Naive thymus-derived CD4-positive, alpha-beta T cell (primary cell): ENCODE measurements at regions not wholly inside any gene's neighbourhood (a gene's known extent, or its start where the extent isn't known, plus 50 kb on each side); places are given as distances from the start of the nearest gene placed in this dataset.

ENCODE experiments used
- ATAC-seq: fragments of 150-1000 bp; cut with Tn5 transposase; 2 replicates; pipeline ENCODE4 v1.10.0; 2021; ENCODE audit warnings: mild to moderate bottlenecking, moderate library complexity
- CTCF ChIA-PET: fragments of 350-600 bp; sonication (Branson Sonifier 250); formaldehyde crosslinking; loops from one replicate; lab custom pipeline; 2021; ENCODE audit warnings: antibody characterized with exemption; lab: Charles Lee
- POLR2A ChIA-PET: fragments of 350-600 bp; sonication (Branson Sonifier 250); formaldehyde crosslinking; loops from one replicate; lab custom pipeline; 2021; ENCODE audit warnings: antibody characterized with exemption, inconsistent platforms; lab: Charles Lee
- DNase-seq, 9 donors: peaks; one replicate each; pipeline versions ENCODE4 v3.0.0 to v3.0.0-alpha.2; 2020 to 2022; ENCODE audit warnings: mixed read lengths in 1 of 9
- H3K27ac ChIP-seq: one replicate; pipeline ENCODE4 v1.7.0; 2013; ENCODE audit warnings: mild to moderate bottlenecking, low read depth, low read length, moderate library complexity
- H3K27me3 ChIP-seq, 2 donors: one replicate each; pipeline ENCODE4 v1.7.0; 2013; ENCODE audit warnings: low read length in 2 of 2, mild to moderate bottlenecking in 2 of 2, moderate library complexity in 2 of 2; ENCODE audit not compliant: control insufficient read depth in 2 of 2, insufficient read depth in 2 of 2
- H3K36me3 ChIP-seq, 3 experiments: 1 replicate in 2 of 3; 2 replicates in 1 of 3; pipeline ENCODE4 v1.7.0; 2013; ENCODE audit warnings: low read length in 3 of 3, mild to moderate bottlenecking in 3 of 3, moderate library complexity in 1 of 3; ENCODE audit not compliant: insufficient read depth in 3 of 3, control insufficient read depth in 2 of 3
- H3K4me1 ChIP-seq, 2 donors: one replicate each; pipeline ENCODE4 v1.7.0; 2013; ENCODE audit warnings: low read length in 2 of 2, mild to moderate bottlenecking in 2 of 2, moderate library complexity in 1 of 2; ENCODE audit not compliant: control insufficient read depth in 2 of 2, insufficient read depth in 2 of 2
- H3K4me3 ChIP-seq: 2 replicates; pipeline ENCODE4 v1.7.0; 2013; ENCODE audit warnings: mild to moderate bottlenecking, low read length
- H3K9me3 ChIP-seq, 3 experiments: 1 replicate in 2 of 3; 2 replicates in 1 of 3; pipeline ENCODE4 v1.7.0; 2013; ENCODE audit warnings: low read length in 3 of 3; ENCODE audit not compliant: control insufficient read depth in 2 of 3
- H3K27ac Mint-ChIP-seq, 9 donors: one replicate each; pipeline ENCODE4 v1.8.0; 2020 to 2022; ENCODE audit warnings: mixed read lengths in 9 of 9, mild to moderate bottlenecking in 8 of 9, moderate library complexity in 5 of 9, inconsistent platforms in 2 of 9
- H3K27me3 Mint-ChIP-seq, 5 donors: one replicate each; pipeline ENCODE4 v1.8.0; 2021 to 2022; ENCODE audit warnings: mixed read lengths in 5 of 5, mild to moderate bottlenecking in 1 of 5
- H3K36me3 Mint-ChIP-seq, 5 donors: one replicate each; pipeline ENCODE4 v1.8.0; 2020 to 2022; ENCODE audit warnings: mixed read lengths in 5 of 5, mild to moderate bottlenecking in 3 of 5, inconsistent platforms in 1 of 5
- H3K4me1 Mint-ChIP-seq, 7 donors: one replicate each; pipeline ENCODE4 v1.8.0; 2020 to 2022; ENCODE audit warnings: mixed read lengths in 7 of 7, mild to moderate bottlenecking in 3 of 7, inconsistent platforms in 1 of 7
- H3K4me3 Mint-ChIP-seq, 10 donors: one replicate each; pipeline ENCODE4 v1.8.0; 2020 to 2022; ENCODE audit warnings: mild to moderate bottlenecking in 10 of 10, mixed read lengths in 10 of 10, moderate library complexity in 6 of 10, inconsistent platforms in 2 of 10
- H3K9me3 Mint-ChIP-seq, 11 donors: one replicate each; pipeline ENCODE4 v1.8.0; 2020 to 2022; ENCODE audit warnings: mixed read lengths in 11 of 11, mild to moderate bottlenecking in 4 of 11, inconsistent platforms in 1 of 11, moderate library complexity in 1 of 11
- intact Hi-C, 2 donors: fragments of 100-400 bp; cut with micrococcal nuclease; formaldehyde crosslinking; loops; one replicate each; pipeline ENCODE4 v1.15.1; 2023

DNA sequence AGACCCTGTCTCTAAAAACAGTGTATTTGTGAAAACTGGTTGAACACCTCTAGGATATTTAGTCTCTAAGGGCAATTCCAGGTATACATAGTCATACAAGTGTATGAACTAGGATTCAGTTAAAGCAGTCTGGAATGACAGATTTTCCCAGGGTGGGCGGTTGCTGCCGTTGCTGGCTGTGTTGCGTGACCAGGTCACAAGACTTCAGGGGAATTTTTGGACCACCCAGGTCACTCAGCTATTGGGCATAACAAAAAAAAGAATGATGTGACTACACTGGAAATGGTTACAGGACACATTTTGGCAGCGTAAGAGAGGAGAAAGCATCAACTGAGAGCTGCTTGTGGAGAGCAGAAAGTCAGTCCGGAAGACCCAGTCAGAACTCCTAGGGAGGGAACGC, 58.0 kb upstream of the ZBTB7C start:
- intact Hi-C loops = no loop called here
- no peaks in the 10 kb centered on the region for H3K4me1 ChIP-seq

GRCh38 chr18:48462510-48462909, 53.3 kb upstream of the ZBTB7C start:
- ChIA-PET POLR2A (no interaction called here), CTCF (interaction anchor here (4.6 kb wide), 1 partner anchor 17 kb away, joined by 27 read pairs; no protein-coding TSS in a partner anchor)
- Mint-ChIP-seq H3K36me3 (no peaks in the 10 kb centered on the region), H3K27me3 (peaks cover 56 to 69% (median 60%) of the 10 kb centered on the region in 5 donors), H3K4me1 (peaks cover 0 to 5% (median 1%) of the 10 kb centered on the region in 7 donors), H3K4me3 (no peak overlapping the region), H3K9me3 (no peaks in the 10 kb centered on the region), H3K27ac (peak overlapping the region in 1 of 9 donors; percentile 32)
- intact Hi-C loops = no loop called here
- peaks cover 0 to 3% of the 10 kb centered on the region in 2 donors for H3K4me1 ChIP-seq
- H3K36me3 ChIP-seq = no peaks in the 10 kb centered on the region
- H3K4me3 ChIP-seq = no peak overlapping the region
- DNase-seq (no peak), ATAC-seq (no peak)
- no peaks in the 10 kb centered on the region for H3K9me3 ChIP-seq
- no peak overlapping the region for H3K27ac ChIP-seq
- no peaks in the 10 kb centered on the region for H3K27me3 ChIP-seq

More for the DNA sequence above, 58.0 kb upstream of the ZBTB7C start:
- H3K36me3 ChIP-seq = no peaks in the 10 kb centered on the region
- H3K4me3 ChIP-seq = no peak overlapping the region
- ChIA-PET CTCF (no interaction called here), POLR2A (no interaction called here)
- Mint-ChIP-seq H3K27me3 (peaks cover 50 to 66% (median 62%) of the 10 kb centered on the region in 5 donors), H3K9me3 (peaks cover 0 to 3% (median 2%) of the 10 kb centered on the region in 11 donors), H3K4me1 (no peaks in the 10 kb centered on the region), H3K27ac (no peak overlapping the region), H3K4me3 (no peak overlapping the region), H3K36me3 (peaks cover 0 to 3% (median 0%) of the 10 kb centered on the region in 5 donors)
- no peak overlapping the region for H3K27ac ChIP-seq
- H3K27me3 ChIP-seq = no peaks in the 10 kb centered on the region
- ATAC-seq (no peak), DNase-seq (no peak)
- no peaks in the 10 kb centered on the region for H3K9me3 ChIP-seq

GRCh38 chr18:48460929-48461583, 51.9 kb upstream of the ZBTB7C start:
- intact Hi-C loops = no loop called here
- Mint-ChIP-seq H3K4me3 (no peak overlapping the region), H3K27me3 (peaks cover 50 to 68% (median 61%) of the 10 kb centered on the region in 5 donors), H3K4me1 (peaks cover 3 to 19% (median 14%) of the 10 kb centered on the region in 7 donors), H3K9me3 (peaks cover 0 to under 1% (median 0%) of the 10 kb centered on the region in 11 donors), H3K27ac (no peak overlapping the region), H3K36me3 (no peaks in the 10 kb centered on the region)
- peaks cover 3 to 14% of the 10 kb centered on the region in 2 donors for H3K4me1 ChIP-seq
- no peak for DNase-seq
- H3K27ac ChIP-seq = no peak overlapping the region
- no peaks in the 10 kb centered on the region for H3K9me3 ChIP-seq
- ChIA-PET CTCF (interaction anchor here (0.5 to 4.6 kb wide), 3 partner anchors 16 to 1050 kb away, joined by 3 to 27 read pairs (median 3); no protein-coding TSS in a partner anchor), POLR2A (no interaction called here)
- ATAC-seq = no peak
- no peak overlapping the region for H3K4me3 ChIP-seq
- H3K36me3 ChIP-seq = no peaks in the 10 kb centered on the region
- no peaks in the 10 kb centered on the region for H3K27me3 ChIP-seq

DNA sequence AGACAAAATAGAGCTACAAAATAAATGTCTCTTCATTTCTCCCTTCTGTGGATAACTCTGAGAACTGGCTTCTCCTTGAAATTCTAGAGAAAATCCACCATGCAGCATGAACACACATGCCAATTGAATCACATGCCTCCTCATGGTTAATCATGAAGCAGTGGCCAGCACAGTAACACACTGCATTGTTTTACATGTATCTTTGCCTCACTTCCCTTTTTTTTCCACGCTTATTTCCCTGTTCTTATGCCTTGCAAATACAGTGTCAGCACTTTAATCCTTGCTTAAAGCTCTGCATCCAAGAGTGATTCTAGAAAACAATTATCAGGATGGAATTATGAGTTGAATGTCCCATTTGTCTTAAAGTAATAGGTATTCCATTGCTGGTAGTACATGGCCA, 50.3 kb upstream of the ZBTB7C start:
- ATAC-seq = peak; percentile 41
- no peaks in the 10 kb centered on the region for H3K36me3 Mint-ChIP-seq
- Histone ChIP-seq H3K27me3 (peaks cover 0 to 6% of the 10 kb centered on the region in 2 donors), H3K36me3 (no peaks in the 10 kb centered on the region), H3K4me3 (no peak overlapping the region), H3K4me1 (peaks cover 3 to 30% of the 10 kb centered on the region in 2 donors), H3K27ac (no peak overlapping the region), H3K9me3 (no peaks in the 10 kb centered on the region)
- H3K4me3 Mint-ChIP-seq = no peak overlapping the region
- peaks cover 48 to 71% (median 63%) of the 10 kb centered on the region in 5 donors for H3K27me3 Mint-ChIP-seq
- H3K27ac Mint-ChIP-seq = no peak overlapping the region
- ChIA-PET CTCF (interaction anchor here (0.5 kb wide), 1 partner anchor 625 kb away, joined by 3 read pairs; no protein-coding TSS in a partner anchor), POLR2A (no interaction called here)
- DNase-seq = no peak
- H3K4me1 Mint-ChIP-seq = peaks cover 13 to 35% (median 30%) of the 10 kb centered on the region in 7 donors
- peaks cover 0 to 5% (median 0%) of the 10 kb centered on the region in 11 donors for H3K9me3 Mint-ChIP-seq
- intact Hi-C loops = loop anchor here in 1 of 2 donors (5.0 kb wide), 1 partner anchor 1913 kb away; no protein-coding TSS in a partner anchor

DNA sequence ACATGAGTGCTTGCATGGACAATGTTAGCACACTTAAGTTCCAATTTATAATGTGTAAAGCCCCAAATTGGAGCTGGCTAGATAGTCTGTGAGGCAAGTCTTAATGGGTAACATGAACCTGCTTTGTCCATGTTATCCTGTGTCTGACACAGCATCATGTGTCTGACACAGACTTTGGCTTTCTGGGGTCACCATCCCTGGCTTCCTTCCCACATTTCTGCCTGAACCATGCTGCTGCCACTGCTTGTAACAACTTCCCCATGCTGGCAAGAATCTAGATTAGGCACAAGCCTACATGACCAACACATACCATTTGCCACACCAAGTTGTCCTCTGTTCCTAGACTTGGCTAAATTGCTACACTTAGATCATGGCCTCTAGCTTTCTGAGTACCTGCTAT, 49.8 kb upstream of the ZBTB7C start:
- ATAC-seq = no peak
- H3K27me3 Mint-ChIP-seq = peaks cover 49 to 72% (median 63%) of the 10 kb centered on the region in 5 donors

More for the DNA sequence above, 49.8 kb upstream of the ZBTB7C start:
- Mint-ChIP-seq H3K4me1 (peaks cover 13 to 40% (median 34%) of the 10 kb centered on the region in 7 donors), H3K9me3 (peaks cover 0 to 5% (median 0%) of the 10 kb centered on the region in 11 donors), H3K36me3 (no peaks in the 10 kb centered on the region), H3K27ac (no peak overlapping the region), H3K4me3 (no peak overlapping the region)
- CTCF ChIA-PET = interaction anchor here (0.5 to 5.1 kb wide), 3 partner anchors 13 to 624 kb away, joined by 3 to 34 read pairs (median 3); no protein-coding TSS in a partner anchor
- DNase-seq = no peak
- no peaks in the 10 kb centered on the region for H3K9me3 ChIP-seq
- H3K27ac ChIP-seq = no peak overlapping the region
- H3K36me3 ChIP-seq = no peaks in the 10 kb centered on the region
- intact Hi-C loops = loop anchor here in 1 of 2 donors (5.0 kb wide), 1 partner anchor 1913 kb away; no protein-coding TSS in a partner anchor
- POLR2A ChIA-PET = no interaction called here
- H3K27me3 ChIP-seq = peaks cover 0 to 7% of the 10 kb centered on the region in 2 donors
- H3K4me3 ChIP-seq = no peak overlapping the region
- peaks cover 3 to 34% of the 10 kb centered on the region in 2 donors for H3K4me1 ChIP-seq
